Ovary (tissue), 7 donors: ENCODE measurements at regions not wholly inside any gene's neighbourhood (a gene's known extent, or its start where the extent isn't known, plus 50 kb on each side); places are given as distances from the start of the nearest gene placed in this dataset.
A peak's percentile ranks its signal among the peaks of the same experiment; 100 is the strongest.

Experiments
- DNase-seq, 5 donors: peaks; one replicate each; pipeline ENCODE4 v3.0.0-alpha.2; 2019 to 2020
- H3K27ac ChIP-seq, 2 donors: fragments of 200-600 bp; one replicate each; pipeline versions ENCODE4 v1.5.1 to v1.8.0; 2019 to 2022
- H3K27me3 ChIP-seq: fragments of 200-600 bp; one replicate; pipeline ENCODE4 v1.8.0; 2022
- H3K36me3 ChIP-seq: fragments of 200-600 bp; sonication (generic); one replicate; pipeline ENCODE4 v1.5.1; 2019
- H3K4me1 ChIP-seq: one replicate; pipeline ENCODE4 v1.8.1; 2013; ENCODE audit warnings: mild to moderate bottlenecking, moderate library complexity; ENCODE audit not compliant: insufficient read depth
- H3K4me3 ChIP-seq: fragments of 200-600 bp; sonication (generic); one replicate; pipeline ENCODE4 v1.5.1; 2017
- H3K9me3 ChIP-seq, 2 donors: fragments of 200-600 bp in 1 of 2; sonication (generic) in 1 of 2; one replicate each; pipeline versions ENCODE4 v1.5.1 to v1.8.1; 2013 to 2019; ENCODE audit warnings: mild to moderate bottlenecking in 1 of 2, moderate library complexity in 1 of 2
- CTCF ChIP-seq, 3 donors: fragments of 450-650 bp in 2 of 3; fragments of 200-600 bp in 1 of 3; IDR thresholded peaks; one replicate each; pipeline versions ENCODE4 v1.5.1 to v1.8.0; 2016 to 2022; ENCODE audit warnings: antibody characterized with exemption in 3 of 3, mild to moderate bottlenecking in 1 of 3
- EP300 ChIP-seq: sonication (generic); formaldehyde crosslinking; IDR thresholded peaks from one replicate; pipeline ENCODE4 v1.6.1; 2017; ENCODE audit warnings: antibody characterized with exemption
- POLR2A ChIP-seq: fragments of 450-650 bp; IDR thresholded peaks from one replicate; pipeline ENCODE4 v1.6.1; 2017; ENCODE audit warnings: antibody characterized with exemption, mild to moderate bottlenecking, moderate library complexity
- WGBS, 3 donors: extraction: QIAGEN DNeasy Blood & Tissue Kit in 1 of 3; methylation state at CpG; one replicate each; pipeline versions ENCODE4 v1.1.5 to v1.1.7; 2013 to 2017; 5-methylcytosine and 5-hydroxymethylcytosine counted together
- intact Hi-C, 4 donors: fragments of 100-400 bp; cut with DNase I; formaldehyde crosslinking; loops; one replicate each; pipeline versions ENCODE4 v1.11.0 to v1.15.1; 2022 to 2023
- donor health status: DM: no; HTN: no; CAD: no; lungs with moderate emphysema.
- donor health status: DM: no; HTN: no; CAD: no.
- donor health status: Bipolar disorder and iron deficiency.
- donor health status: DM: no; HTN: no; CAD: no.
- donor health status: DM: yes; HTN: yes; CAD: no.

GRCh38 chrX:69554321-69554947, 50.3 kb downstream of the NALF2 start:
- TF ChIP-seq EP300 (no peak), CTCF (IDR thresholded peaks at IDR 0.05) (no peak), POLR2A (no peak)
- H3K27me3 ChIP-seq: no peaks in the 10 kb centered on the region
- H3K27ac ChIP-seq: no peak overlapping the region
- intact Hi-C loops: no loop called here
- H3K4me3 ChIP-seq: no peak overlapping the region
- 68 to 78% (median 77%) methylated on average over 4 of the region's 4 CpGs for WGBS, 3 donors
- no peak for DNase-seq
- peaks cover 4% of the 10 kb centered on the region for H3K4me1 ChIP-seq
- H3K36me3 ChIP-seq: no peaks in the 10 kb centered on the region
- H3K9me3 ChIP-seq: no peaks in the 10 kb centered on the region

GRCh38 chrX:69555481-69556041, 51.4 kb downstream of the NALF2 start:
- DNase-seq: peak in 2 of 5 donors; percentile 10 to 34
- WGBS, 3 donors: 32 to 47% (median 44%) methylated on average over 6 of the region's 6 CpGs
- intact Hi-C loops: no loop called here
- H3K27me3 ChIP-seq: no peaks in the 10 kb centered on the region
- H3K36me3 ChIP-seq: no peaks in the 10 kb centered on the region
- peak overlapping the region in 1 of 2 donors; percentile 45 for H3K27ac ChIP-seq
- no peak overlapping the region for H3K4me3 ChIP-seq
- peaks cover 4% of the 10 kb centered on the region for H3K4me1 ChIP-seq
- H3K9me3 ChIP-seq: no peaks in the 10 kb centered on the region
- TF ChIP-seq POLR2A (no peak), EP300 (no peak), CTCF (IDR thresholded peaks at IDR 0.05) (no peak)

- intact Hi-C loops: no loop called here
- no peak for TF ChIP-seq CTCF (IDR thresholded peaks at IDR 0.05)
- peak overlapping the region in 1 of 2 donors; percentile 45 for H3K27ac ChIP-seq
- H3K4me1 ChIP-seq: peaks cover 4% of the 10 kb centered on the region
- H3K9me3 ChIP-seq: no peaks in the 10 kb centered on the region
- H3K4me3 ChIP-seq: no peak overlapping the region
- DNase-seq: peak; percentile 21 to 59 (median 44)
- 44 to 50% (median 46%) methylated on average over 16 of the region's 16 CpGs for WGBS, 3 donors
- H3K27me3 ChIP-seq: no peaks in the 10 kb centered on the region
- H3K36me3 ChIP-seq: no peaks in the 10 kb centered on the region
Observed at GRCh38 chrX:69556060-69557011, 52.2 kb downstream of the NALF2 start.

GRCh38 chrX:69562904-69563578, 52.9 kb upstream of the EDA start:
- Histone ChIP-seq H3K4me1 (no peaks in the 10 kb centered on the region), H3K9me3 (no peaks in the 10 kb centered on the region), H3K36me3 (no peaks in the 10 kb centered on the region), H3K27ac (no peak overlapping the region), H3K4me3 (no peak overlapping the region), H3K27me3 (no peaks in the 10 kb centered on the region)
- TF ChIP-seq CTCF (IDR thresholded peaks at IDR 0.05) (no peak), POLR2A (no peak), EP300 (no peak)
- DNase-seq: no peak
- intact Hi-C loops: no loop called here
- WGBS, 3 donors: 13 to 30% (median 22%) methylated on average over 1 of the region's 1 CpG
